ENCODE measurements at regions not wholly inside any gene's neighbourhood (a gene's known extent, or its start where the extent isn't known, plus 50 kb on each side); places are given as distances from the start of the nearest gene placed in this dataset.

DNA sequence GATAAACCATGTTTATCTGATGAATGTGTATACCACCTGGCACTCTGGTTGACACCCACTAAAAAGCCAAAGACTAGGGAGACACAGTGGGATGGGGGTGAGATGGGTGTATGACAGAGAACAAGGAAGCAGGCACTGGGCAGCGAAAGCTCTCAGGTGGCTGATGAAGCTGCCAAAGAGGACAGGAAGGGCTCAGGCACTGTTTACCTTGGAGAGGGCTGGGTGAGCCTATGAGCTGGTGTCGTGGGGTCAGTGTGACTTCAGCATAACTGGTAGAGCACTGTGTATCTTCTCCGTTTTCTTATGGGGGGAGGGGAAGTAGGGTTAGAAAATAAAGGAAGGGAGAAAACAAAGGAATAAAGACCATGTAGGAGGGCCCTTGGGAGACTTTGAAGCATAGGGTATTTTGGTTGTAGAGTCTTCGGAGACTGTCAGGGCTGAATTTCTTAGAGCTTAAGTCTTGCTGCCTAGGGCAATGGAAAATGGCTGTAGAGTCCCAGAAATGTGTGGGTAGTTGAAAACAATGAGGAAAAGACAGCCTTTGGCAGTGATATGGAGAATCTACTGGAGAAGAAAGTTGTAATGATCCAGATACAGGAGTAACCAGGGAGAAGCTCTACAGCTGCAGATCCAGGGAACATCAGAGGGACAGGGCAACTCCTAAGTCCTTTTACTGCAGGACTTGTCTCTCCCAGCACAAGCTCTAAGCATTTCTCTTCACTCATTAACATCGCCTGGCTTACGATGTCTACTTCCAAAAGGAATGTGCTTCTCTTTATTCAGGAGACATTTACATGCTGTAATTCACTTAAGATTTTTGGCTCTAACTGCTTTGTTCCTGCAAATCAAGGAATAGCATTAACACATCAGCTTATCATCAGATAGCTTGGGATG, 120.0 kb downstream of the AQP4 start:
- DNase-seq (ENCODE audit: low read depth in 3 of 3): no peak

DNA sequence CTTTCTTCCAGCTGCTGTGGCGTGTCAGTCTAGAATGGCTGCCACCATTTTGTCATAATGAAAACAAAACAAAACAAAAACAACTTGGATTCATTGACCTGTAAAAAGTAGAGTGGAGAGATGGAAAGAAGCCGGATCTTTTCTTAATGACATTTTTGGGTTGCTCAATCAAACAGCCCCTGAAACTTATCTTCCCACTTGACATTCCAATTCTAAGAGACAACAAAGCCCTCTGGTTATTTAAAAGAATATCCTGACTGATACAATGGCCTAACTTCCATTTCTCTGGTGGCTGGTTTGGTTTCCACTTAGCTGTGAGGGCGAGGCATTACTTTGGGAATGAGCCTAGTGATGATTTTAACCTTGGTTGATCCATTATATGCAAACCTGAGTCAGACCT, 123.7 kb downstream of the AQP4 start:
- no peak for DNase-seq (ENCODE audit: low read depth in 3 of 3)

DNA sequence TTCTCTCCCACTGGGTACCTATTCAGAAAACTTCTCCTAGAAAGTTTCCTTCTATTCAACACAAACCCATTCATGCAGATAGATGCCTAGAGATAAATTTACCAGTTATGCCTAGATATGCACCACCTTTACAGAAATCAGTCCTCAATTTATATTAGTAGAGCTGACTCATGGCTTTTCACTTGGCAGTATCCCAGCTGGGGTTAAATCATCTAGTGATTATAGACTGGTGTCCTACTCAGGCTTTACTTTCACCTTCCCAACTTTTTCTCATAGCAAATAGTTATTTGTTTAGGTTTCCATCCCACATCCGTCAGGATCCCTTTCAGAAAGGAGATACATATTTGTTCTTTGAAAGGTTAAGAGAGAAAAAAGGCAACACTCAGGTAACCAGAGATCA, 124.5 kb downstream of the AQP4 start:
- no peak for DNase-seq (ENCODE audit: low read depth in 3 of 3)

DNA sequence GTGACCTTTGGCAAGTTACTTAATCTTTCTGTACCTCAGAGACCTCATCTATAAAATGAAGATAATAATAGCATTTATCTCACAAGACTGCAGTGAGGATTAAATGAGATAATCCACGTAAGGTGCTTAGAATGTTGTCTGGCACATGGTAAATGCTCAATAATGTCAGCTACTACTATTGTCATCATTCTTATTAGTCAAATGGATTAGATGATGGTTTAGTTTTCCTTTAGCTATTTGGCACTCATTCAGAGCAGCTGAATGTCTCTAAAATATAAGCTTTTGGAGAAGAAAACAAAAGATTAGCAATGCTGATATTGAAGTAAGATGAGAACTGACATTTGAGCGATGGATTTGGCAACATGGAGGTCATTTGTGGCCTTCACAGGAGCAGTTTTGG, 125.1 kb downstream of the AQP4 start:
- no peak for DNase-seq (ENCODE audit: low read depth in 3 of 3)

DNA sequence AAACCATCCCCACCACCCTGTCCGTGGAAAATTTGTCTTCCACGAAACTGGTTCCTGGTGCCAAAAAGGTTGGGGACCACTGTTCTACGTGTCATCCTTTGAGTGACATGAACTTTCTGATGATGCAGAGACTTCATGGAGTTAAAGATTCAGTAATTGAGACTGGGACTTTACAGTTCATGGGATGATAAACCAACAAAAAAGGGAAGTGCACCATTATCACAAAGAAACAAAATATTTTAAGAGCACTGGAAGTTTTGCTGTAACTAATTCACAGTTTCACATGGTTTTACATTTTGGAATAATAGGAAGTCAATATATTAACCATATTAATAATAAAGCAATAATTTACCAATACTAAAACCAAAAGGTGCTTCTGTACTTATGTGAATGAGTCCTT, 126.8 kb downstream of the AQP4 start:
- DNase-seq (ENCODE audit: low read depth in 3 of 3): no peak

DNA sequence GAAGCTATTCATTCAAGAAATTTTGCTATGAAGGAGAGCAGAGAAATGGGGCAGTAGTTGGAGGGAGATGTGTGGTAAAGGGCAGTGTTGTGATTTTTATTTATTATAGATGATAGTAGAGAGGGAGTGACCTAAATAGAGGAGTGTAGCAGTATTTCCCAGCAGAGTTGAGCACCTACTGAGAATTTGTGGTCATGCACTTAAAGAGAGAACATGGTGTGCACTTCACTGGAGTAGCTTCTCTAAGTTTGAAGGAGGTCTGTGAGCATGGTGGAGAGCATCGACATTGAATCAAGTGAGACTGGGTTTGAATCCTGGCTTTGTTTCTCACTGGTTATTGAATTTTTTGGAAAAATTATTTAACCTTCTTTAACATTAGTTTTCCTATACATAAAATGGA, 129.2 kb downstream of the AQP4 start:
- DNase-seq (ENCODE audit: low read depth in 3 of 3): no peak

DNA sequence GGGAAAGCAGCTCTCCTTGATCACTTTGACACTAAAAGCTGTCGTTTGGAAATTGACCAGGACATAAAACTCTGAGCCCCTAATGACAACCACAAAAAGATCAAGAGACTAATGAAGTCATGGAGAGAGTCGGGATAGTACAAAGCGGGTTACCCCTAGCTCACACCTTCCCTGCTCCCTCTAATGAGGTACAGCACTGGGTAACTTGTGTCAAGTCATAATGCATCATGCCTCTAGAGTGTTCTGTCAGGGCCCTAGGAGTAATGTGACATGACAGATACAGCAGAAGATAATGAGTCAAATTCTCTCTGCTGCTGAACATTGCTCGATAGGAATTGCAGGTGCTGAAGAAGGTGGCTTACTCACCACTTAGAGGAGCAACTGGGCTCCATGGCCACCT, 130.7 kb downstream of the AQP4 start:
- DNase-seq (ENCODE audit: low read depth in 3 of 3): no peak

DNA sequence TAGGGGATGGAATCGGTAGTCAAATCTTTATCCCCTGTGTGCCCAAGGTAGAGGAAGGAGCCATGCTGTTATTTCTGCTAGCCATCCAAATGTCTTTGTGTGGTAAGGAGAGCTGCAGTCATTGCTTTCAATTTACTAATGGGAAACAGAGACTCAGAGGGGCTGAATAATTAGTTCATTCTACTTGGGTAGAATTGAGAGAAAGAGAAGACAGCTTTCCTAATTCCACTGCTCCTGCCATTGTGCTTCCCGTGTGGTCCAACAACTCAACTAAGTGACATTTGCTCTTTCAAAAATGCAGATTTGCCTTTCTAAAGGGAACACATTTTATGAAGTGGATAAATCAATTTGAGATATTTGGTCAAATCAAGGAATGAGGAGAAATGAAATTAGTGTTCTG, 136.1 kb downstream of the AQP4 start:
- no peak for DNase-seq (ENCODE audit: low read depth in 3 of 3)

DNA sequence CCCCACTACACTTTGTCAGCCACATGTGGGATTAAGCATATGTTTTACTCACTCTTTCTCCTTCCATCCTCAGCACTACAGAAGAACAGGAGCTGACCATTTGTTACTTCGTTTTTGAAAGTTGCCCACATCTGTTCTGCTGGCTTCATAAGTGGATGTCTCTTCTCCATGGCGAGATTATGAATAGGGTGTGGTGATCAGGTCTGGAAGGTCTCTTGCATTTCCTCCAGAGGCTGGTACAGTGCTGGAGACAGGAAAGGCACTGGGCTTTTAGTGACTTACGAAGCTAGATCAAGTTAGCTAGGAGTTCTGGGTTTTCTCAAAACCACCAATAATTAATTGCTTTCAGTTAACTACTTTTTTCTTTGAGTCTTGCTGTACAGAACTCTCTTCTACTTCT, 136.5 kb downstream of the AQP4 start:
- no peak for DNase-seq (ENCODE audit: low read depth in 3 of 3)

DNA sequence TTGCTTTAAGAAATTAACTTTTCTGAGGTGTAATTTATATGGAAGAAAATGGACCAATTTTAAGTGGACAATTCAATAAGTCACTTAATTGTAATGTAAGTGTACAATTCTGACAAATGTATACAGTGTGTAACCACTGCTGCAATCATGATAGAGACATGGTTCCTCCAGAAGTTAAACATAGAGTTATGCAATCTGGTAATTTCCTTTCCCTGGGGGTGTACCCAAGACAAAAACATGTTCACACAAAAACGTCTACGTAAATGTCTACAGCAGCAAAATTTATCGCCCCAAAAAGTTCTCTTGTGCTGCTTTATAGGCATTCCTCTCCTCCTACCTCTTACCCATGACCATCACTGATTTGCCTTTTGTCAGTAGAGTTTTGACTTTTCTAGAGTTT, 141.5 kb downstream of the AQP4 start:
- DNase-seq (ENCODE audit: low read depth in 3 of 3): no peak

DNA sequence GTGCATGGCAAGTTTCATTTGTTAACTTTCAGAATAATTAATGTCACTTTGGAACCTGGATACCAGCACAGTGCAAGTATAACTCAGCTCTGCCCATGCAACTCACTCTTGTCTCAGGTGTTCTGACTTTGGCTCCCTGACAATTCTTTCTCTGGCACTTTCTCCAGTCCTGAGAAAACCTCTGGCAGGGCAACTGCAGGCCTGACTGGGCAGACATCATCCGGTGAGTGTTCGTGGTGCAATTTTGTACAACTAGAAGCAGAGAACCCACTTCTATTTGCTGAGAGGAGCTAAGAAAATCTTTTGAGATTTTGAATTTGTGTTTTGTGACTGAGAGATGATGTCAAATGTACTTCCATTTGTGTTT, 143.0 kb downstream of the AQP4 start:
- no peak for DNase-seq (ENCODE audit: low read depth in 3 of 3)

DNA sequence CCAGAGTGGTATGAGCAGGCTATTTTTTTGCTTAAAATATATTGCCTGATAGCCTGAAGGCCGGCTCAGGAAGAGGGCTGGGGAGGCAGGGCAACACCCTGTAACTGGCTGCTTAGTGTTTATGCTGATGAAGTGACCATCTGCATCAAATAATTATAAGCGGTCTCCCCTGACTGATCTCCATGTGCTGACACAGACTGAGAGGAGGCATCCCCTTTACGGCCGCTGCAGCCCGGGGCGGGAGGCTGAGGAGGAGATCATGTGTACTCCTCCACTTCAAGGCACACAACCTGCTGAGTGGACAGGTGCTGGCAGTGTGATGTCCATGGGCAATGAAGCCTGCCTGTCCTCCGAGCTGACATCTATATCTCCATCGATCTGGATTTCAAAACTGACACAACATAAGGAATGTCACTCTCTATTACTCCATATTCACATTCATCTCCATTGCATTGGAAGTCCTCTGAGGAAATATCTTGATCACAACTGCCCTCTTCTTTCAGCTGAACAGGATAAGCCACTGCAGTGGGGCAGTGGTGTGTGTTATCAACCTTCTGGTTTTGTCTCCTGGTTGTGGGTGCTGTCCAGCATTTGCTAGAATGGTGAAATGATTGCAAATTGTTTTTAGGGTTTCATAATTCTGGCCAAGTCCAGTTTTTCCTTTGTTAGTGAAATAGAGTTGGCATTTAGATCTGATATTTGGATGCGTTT, 143.5 kb downstream of the AQP4 start:
- no peak for DNase-seq (ENCODE audit: low read depth in 3 of 3)

DNA sequence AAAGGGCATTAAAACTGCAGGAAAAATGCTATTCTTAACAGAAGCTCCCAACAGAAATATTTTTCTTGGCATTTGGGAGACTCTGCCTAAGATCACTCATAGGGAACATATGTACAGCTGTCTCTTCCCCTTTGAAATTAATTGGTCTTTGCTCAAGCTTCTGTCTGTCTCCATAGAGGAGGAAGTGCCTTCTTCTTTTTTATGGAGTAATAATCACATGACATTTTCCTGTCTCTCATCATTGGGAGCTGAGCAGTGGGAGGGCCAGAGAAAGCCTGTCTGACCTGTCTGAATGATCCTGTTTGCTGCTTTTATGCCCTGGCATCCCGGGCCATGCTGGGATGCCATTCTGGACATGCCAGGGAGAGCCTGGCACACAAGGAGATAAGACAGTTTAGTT, 145.6 kb downstream of the AQP4 start:
- no peak for DNase-seq (ENCODE audit: low read depth in 3 of 3)

DNA sequence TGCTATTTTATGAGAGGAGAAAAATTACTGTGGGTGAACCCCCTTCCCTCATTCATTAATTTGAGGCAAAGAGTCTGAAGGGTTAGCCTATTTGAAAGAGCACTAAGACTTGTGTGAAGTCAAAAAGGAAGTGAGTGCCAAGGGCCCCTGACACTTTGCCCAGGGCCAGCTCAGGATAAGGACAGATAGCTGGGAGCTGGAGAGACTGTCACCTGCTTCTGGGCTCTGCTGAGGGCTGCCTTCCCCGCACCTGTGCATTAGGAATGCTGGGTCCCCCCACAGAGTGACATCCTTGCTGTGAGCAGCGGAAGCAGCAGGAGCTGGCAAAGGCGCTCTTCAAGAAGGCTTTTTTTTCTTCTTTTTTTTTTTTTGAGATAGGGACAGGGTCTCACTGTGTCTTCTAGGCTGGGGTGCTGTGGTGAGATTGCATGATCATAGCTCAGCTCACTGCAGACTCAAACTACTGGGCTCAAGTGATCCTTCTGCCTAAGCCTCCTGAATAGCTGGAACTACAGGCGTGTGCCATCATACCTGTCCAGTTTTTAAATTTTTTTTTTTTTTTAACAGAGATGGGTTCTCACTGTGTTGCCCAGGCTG, 148.3 kb downstream of the AQP4 start:
- DNase-seq (ENCODE audit: low read depth in 3 of 3): no peak

DNA sequence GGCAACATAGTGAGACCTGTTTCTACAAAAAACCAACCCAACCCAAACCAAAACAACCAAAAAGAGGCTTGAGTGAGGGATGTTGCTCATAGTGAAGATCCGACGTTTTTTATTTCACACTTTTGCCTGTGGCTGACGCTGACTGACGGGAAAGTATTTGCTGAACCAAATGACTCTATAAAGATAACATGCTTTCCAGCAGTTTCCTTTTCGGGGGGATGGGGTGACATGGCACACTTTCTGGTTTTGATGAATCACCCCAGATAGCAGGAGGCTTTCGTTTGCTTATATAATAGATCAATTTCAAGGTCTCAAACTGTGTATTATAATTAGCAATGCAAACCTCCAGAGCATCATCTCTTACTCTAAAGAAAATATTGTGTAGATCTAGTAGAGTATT, 150.8 kb downstream of the AQP4 start:
- no peak for DNase-seq (ENCODE audit: low read depth in 3 of 3)

DNA sequence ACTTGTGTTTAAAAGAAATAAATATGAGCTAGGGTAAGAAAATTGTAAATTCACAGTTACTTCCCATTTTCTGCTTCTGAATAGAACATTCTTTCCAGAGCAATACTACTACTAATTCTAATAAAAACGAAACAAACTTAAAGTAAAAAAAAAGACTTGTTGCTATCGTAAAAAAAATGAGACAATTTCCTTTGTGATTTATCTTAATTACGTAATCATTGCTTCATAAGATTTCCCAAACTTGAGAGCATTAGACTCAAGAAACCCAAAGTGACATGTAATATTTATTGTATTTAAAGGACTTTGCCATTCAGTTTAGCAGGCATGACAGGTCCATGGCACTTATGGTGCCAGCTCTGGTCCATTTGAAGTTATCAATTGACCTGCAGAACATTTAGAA, 153.8 kb downstream of the AQP4 start:
- no peak for DNase-seq (ENCODE audit: low read depth in 3 of 3)

DNA sequence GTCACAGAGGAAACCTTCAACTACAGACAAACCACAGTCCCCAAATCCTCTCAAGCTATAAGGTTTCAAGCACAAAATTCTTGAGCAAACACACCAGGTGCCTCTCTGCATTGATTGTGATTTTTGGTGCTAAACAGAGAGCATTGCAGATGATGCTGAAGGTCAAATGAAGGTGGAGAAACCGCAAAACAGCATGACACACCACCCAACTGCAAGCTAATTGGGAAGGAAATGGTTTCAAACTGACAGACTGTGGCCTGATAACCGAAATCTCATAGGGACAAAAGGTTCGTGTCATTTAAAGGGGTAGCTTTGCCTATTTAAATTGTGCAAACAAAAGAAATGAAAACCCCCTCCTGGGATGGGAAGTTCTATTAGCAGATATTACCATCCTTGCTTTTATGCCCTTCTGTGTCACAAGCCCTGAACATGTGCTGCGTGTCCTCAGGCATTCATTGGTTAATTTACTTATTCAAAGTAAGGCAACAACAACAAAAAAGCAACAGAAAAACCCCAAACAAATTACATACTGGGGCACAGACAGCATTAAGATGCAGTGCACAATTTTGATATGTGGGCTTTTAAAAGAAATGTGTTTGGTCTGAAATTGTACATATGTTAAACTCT, 154.9 kb downstream of the AQP4 start:
- no peak for DNase-seq (ENCODE audit: low read depth in 3 of 3)

DNA sequence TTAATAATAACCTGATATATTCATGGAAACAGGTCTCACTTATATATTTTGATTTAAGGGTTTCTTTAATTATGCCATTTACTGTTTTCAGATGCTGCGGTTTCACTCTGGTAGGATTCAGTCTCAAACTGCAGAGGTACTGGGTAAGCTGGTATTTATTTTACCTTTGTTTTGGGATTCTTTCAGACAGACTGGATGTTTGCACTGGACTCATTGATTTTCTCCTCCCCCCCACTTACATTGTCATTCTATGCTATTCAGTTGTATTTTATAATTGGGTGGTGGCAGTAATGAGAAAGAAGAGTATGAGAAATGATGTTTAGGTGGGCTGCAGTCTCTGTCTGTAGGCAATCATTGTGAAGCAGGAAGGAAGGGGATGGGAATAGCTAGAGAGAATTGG, 155.6 kb downstream of the AQP4 start:
- DNase-seq (ENCODE audit: low read depth in 3 of 3): no peak

DNA sequence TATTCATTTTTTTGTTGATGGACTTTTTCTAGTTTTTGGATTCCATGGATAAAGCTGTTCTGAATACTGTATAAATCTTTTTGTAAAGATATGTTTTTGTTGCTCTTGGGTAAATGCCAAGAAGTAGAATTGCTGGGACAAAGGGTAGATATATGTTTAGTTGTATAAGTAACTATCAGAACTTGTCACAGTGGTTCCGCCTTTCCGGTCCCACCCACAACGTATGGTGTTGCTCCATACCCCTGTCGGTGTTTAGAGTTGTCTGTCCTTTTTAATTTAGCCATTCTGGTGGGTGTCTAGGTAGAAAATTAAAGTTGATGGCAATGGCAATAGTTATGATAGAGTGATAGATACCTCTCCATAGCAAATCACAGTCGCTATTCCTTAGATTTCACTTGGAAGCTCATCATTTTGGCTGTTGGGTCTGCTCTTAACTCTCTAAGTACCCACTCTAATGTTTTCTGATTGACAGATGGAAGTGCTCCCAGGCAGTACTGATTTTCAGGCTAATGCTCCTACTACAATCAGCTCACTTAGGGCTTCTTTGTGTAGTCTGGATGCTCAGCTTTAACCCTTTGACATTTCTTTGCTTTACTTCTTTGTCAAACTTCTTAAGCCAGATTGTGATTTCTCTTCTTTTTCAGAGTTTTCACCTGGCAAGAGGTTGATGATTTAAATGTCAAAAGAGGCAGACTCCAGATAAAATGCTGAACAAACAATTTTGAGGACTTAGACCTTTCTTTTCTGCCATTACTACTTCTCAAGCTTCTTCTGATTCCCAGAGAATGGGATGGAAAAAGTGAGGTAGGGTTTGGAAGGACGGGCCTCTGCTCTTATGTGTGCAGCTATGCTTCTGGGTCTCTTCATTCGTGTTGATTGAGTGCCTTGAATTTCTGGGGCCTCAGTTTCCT, 156.4 kb downstream of the AQP4 start:
- no peak for DNase-seq (ENCODE audit: low read depth in 3 of 3)

DNA sequence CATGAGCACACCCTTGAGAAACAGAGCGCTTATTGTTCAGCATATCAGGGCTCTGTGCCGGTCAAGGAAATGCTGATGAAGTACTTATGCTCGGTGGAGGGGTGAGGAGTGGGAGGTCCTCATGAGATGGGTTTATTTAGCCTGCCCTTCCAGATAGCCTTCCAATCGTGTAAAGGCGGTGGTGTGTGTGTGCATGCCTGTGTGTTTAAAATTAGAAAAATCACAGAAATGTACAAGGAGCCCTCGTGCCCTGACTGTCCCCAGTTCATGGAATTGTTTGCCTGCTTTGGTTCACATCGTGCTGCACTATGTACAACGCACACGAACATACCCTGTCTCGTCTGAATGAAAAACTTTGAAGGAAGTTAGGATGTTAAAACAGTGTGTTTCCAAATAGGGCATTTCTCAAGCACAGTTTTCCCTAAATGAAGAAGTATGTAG, 158.6 kb downstream of the AQP4 start:
- no peak for DNase-seq (ENCODE audit: low read depth in 3 of 3)

DNA sequence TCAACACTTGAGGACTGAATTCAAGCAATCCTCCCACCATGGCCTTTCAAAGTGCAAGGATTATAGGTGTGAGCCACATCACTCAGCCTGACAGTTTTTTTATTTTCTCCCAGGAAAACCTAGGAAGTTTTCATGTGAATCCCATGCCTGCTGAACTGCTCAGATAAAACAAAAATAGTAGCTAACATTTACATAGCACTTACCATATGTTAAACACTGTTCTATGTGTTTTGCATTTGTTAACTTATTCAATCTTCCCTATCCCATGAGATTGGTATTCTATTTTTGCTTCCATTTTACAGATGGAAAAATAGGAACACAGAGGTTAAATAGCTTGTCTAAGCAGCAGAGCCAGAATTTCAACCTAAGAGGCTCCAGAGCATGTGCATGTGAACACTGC, 157.4 kb upstream of the KCTD1 start:
- DNase-seq (ENCODE audit: low read depth in 3 of 3): no peak

All from stimulated activated CD4-positive, alpha-beta T cell treated with anti-CD3 and anti-CD28 coated beads, TNF-alpha, amount 100 ng/mL, for 24 hours (primary cell).